HG03280 (cell line): ENCODE measurements at regions not wholly inside any gene's neighbourhood (a gene's known extent, or its start where the extent isn't known, plus 50 kb on each side); places are given as distances from the start of the nearest gene placed in this dataset.

ENCODE experiments used
- ATAC-seq: cut with Tn5 transposase; IDR thresholded peaks from one replicate; pipeline ENCODE4 v1.9.1; 2021; ENCODE audit warnings: mild to moderate bottlenecking, moderate library complexity; ENCODE audit not compliant: unreplicated experiment

DNA sequence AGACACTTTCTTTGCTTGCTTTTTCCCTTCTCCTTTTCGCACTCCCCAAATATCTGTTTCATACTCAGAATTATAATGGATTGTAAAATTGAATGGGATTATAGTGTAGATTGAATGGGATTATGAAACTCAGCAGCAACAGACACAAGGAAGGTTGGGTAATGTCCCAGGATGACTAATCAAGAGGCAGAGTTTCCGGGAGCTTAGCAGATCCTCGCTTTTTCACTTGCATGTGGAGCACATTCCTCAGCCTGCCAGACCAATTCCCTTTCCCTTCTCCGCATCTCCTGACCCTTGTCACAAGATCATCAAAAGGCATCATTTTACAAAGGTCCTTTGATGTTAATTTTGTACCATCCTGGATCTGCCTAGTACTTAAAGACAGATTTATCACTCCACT is 55.1 kb upstream of the SLC1A1 start:
- ATAC-seq: no peak

DNA sequence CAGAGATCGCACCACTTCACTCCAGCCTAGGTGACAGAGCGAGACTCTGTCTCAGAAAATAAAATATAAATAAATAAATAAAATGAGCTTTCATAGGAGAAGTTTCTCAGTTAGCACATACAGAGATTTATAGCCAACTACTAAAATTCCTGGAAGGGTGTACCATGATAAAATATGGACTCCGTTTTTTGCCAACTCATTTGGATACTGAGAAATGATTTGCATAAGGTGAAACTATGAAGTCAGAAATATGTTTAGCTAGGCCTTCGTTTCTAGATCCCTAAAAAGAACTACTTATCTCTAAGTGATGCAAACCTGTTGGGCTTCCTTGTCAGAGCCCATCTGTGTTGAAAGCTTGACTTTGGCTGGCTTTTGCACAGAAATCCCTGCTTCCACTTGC is 56.9 kb upstream of the SLC1A1 start:
- ATAC-seq: no peak

DNA sequence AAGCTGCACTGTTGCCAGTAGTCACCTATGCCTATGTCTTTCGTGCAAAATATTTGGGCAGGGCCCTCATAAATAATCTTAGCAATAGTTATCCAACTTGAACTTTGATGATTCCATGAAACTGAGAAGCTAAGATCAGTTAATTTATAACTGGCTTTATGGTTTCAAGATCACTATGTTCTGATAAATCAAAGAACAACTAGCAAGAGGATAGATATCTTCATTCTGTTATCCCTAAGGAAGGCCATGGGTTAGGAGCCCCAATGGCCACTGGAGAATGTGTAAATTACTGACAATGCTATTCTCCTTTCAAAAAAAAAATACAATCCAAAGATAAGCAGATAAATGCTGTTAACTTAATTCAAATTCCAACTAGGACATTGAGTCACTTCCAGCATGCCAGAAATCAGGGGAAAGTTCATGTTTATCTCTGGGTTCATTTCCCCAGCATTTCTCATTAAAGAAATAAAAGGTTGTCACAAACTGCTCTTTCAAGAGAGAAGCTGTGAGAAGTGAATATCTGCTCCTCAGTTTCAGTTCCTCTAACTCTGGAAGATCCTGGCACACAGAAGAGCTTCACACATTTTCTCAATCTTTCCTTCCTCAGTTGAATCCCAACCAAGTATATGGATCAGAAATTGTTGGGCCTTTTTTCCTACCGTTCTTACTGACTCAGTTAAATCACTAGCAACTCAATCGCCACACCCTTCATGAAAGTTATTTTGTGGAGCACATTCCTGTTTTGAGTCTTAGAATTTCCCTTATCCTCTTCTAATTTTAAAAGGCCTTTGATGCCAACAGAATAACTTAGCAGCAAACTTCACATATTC is 59.6 kb upstream of the SLC1A1 start:
- ATAC-seq: no peak

DNA sequence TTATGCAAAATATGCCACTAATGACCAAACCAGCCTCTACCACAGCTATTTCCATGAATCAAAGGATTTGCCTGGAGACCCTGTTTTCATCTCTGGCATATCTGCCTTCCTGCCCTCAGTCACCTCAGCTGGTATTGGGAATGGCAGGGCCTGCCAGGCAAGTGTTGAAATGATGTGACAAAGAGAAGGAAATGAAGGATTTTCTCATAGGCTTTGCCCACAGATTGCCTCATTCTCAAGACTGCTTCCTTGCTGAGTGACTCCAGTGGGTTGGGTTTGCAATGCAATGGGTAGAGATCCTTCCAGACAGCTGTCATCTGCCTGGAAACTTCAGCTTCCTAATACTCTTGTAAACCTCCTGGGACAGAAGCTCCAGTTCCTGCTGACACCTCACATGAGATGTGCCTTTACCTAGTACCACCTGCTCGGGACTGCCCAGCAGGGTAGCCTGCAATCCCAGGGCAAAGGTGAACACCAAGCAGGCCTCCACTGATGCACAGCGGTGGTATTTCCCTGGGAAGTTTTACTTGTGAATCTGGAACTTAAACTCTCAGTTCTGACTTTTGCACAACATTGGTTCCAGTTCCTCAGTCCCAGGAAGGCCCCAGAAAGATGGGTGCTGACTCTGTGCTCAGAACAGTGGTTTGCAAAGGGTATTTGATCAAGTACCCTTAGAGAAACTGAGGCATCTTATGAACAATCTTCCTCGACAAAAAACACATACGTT is 64.8 kb upstream of the SLC1A1 start:
- ATAC-seq: no peak

DNA sequence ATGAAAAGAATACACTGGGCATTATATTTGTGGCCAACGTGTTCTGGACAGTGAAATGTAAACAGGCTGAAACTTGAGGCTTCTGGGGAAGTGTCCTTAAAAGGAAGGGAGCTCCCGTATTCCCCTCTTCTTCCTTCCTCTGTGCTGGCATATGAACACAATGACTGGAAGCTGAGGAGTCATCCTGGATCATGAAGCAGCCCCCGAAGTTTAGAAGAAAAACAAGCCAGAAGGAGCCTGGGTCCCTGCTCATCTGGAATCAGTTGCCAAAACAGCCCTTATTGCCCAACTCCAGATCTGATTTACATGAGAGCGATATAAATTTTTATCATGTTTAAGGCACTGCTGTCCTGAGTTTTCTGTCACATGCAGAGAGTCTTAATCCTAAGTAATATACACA is 65.4 kb upstream of the SLC1A1 start:
- ATAC-seq: no peak

DNA sequence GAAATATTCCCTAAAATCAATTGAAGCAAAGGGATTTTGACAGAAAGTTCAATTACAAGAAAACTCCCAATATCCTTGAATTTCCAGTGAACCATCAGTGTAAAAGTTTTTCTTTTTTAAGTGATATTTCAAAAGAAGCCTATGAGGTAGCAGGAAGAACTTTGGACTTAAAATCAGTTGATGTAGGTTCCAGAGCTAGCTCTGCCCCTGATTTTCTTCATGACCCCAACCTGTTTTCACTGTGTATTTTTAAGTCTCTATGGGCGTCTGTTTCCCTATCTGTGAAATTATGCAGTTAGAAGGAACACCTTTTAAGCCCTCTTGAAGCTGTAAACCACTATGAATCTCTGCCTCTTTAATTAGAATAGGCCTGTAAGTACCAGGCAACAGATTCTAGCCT is 66.2 kb upstream of the SLC1A1 start:
- no peak for ATAC-seq

DNA sequence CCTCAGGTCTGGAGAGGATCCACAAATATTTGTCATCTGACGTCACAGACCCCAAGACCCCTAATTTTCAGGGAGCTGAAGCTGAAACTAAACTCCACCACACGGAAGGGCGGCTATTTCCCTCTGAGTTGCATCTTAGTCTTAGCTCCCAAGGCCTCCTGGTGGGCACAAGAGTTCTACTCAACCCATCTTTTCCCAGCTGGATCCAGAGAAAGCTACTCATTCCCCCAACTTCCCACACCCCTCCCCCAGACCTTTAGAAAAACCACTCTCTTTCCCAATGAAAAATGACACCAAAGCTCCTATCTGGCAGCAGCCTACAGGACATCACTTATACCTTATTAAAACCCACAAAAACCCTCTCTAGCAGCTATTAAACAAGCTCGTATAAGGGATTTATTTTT is 67.1 kb upstream of the SLC1A1 start:
- no peak for ATAC-seq

DNA sequence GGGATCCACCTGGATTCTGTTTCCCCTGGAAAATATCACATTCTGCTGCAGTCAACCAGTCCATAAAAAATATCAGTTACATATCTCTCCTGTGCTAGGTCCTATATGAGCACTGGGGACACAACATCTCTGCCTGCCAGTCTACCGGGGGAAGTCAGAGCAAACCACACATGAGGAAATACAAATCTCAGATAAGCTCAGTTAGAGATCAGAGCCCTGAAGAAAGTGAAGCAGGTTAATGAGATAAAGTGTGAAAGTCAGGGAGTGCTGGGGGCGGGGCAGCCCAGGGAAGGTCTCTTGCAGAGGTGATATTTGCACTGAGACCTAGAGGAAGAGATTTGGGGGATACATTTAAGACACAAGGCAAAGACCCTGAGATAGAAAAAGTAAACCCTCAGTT is 67.8 kb upstream of the SLC1A1 start:
- no peak for ATAC-seq

DNA sequence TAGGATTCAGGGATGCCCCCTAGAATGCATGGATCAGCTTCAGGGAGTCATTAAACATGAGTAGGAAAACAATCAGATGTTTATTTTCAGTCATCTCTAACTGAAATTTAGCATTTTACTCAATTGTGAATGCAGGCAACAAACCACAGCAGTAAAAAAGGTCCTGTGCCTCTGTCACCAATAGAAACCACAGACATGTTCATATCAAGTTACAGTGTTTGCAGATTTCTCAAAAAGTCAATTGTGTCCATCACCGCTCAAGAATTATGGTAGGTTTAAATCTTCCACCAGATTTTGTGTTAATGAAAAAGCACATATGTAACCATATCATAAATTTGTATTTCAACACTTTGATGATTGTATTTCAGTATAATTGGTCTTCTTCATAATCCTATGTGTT is 68.4 kb upstream of the SLC1A1 start:
- ATAC-seq: no peak

DNA sequence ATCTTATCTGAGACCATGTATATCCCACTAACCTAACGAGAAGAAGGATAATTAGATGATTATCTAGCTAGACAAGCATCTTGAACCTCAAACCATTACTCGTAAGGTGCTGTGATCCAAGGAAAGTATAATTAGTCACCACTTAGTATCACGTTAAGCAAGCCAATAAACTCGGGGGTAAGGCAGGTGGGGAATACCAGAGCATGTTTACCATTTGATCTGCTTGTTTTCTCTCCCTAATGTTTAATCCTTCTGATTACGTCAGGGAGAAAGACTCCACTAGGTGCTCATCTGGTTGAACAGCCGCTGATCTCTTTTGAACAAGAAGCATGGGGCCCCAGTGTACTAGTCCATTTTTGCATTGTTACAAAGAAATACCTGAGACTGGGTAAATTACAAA is 69.9 kb upstream of the SLC1A1 start:
- ATAC-seq: no peak

DNA sequence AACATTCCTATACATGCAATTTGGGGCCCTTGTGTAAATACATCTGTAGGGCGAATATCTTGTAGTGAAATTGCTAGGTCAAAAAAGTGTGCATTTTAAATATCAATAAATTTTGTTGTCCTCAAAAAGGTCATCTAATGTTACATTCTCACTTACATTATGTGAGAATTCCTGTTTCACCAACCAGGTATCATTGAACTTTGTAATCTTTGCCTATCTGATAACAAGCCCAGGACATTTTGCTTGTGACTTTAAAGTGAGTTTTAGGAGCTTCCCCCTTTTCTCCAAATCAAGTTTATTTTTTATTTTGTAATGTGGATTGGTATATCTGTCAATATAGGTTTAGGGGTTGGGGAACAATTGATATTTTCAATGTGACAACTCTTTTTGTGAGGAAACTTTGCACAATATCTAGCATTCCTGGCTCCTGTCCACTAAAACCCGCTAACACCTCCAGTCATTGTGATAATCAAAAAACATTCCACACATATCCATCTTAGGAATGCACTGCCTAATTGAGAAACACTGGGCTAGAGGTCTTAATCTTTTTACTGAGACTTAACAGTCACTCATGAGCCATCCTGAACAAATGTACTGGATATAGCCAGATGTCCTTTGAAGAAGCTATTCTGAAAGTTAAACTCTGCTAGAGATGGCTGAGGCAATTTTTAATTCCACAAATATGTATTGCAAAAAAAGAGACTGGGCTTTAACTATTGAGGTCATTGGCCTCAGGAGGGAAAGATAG is 72.5 kb upstream of the SLC1A1 start:
- no peak for ATAC-seq

DNA sequence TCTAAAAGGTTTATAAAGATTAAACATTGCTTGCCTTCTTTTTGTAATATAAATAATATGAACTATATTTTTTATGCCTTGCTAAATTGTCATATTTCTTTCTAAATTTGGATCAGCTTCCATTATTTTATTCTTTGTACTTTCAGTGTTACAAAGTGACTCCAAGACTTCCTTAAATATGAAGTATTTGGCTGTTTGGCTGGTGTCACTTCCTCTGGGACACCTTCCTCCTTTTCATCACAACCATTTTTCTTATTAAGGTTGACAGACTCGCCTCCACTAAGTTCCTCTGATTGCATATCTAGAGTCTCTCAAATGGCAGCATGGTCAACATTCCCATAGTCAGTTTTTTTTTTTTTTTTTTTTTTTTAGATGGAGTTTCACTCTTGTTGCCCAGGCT is 73.8 kb upstream of the SLC1A1 start:
- no peak for ATAC-seq

DNA sequence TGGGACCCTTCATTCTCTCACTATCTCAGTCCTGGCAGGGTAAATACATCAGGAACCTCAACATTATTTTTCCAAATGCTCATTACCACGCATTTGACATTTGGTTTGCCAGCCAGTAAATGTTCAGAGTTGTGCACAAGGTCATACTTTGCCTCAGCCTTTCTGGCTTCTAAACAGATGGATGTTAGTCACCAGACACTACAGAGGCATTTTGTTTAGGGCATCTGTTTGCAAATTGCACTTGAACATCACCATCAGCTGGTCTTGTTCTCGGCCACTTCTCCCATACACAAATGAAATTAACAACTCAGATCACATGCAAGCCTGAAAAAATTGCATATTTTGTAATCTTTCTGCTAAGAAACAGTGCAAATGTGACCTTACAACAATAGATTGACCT is 75.0 kb upstream of the SLC1A1 start:
- ATAC-seq: no peak

DNA sequence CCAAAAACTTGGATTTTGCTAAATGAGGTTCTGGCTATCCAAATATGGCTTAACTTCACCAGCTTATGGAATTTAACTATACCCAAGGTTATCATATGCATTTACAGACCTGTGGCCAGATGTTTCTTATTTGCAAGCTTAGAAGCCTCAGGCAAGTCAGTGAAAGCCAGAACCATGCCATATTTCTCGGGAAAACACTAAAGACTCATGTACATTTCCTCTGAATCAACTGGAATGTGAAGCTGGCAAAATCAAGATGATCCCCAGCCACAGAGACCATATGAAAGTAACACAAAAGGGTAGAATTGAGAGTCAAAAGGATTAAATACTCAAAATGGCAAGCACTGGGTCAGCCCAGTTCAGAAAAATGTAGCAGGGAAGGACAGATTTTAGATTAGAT is 76.4 kb upstream of the SLC1A1 start:
- ATAC-seq: no peak

DNA sequence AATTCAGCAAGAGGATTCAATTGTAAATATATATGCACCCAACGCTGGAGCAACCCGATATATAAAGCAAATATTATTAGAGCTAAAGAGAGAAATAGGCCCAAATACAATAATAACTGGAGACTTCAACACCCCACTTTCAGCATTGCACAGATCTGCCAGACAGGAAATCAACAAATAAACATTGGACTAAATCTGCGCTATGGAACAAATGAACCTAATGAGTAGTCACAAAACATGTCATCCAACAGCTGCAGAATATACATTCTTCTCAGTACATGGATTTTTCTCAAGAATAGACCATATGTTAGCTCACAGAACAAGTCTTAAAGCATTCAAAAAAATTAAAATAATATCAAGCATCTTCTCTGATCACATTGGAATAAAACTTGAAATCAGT is 86.1 kb upstream of the SLC1A1 start:
- ATAC-seq: no peak

DNA sequence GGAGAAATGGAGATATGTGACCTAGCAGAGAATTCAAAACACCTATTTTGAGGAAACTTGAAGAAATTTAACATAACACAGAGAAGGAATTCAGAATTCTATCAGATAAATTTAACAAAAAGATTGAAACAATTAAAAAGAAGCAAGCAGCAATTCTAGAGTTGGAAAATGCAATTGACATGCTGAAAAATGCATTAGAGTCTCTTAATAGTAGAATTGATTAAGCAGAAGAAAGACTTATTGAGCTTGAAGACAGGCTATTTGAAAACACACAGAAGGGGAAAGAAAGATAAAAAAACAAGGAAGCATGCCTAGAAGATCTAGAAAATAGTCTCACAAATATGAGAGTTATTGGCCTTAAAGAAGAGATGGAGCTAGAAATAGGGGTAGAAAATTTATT is 87.8 kb upstream of the SLC1A1 start:
- no peak for ATAC-seq

DNA sequence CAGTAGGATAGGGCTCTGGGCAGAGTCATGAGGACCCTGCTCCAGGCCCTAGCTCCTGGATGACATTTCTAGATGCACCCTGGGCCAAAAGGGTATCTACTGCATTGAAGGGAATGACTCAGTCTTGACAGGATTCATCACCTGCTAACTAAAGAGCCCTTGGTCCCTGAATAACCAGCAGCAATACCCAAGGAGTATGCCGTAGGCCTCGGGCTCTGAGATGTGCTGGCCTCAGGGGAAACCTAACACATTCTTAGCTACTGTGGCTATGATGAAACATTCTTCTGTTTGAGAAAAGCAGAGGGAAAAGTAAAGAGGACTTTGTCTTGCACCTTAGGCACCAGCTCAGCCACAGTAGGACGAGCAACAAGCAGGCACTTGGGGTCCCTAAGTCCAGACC is 89.5 kb upstream of the SLC1A1 start:
- ATAC-seq: no peak

DNA sequence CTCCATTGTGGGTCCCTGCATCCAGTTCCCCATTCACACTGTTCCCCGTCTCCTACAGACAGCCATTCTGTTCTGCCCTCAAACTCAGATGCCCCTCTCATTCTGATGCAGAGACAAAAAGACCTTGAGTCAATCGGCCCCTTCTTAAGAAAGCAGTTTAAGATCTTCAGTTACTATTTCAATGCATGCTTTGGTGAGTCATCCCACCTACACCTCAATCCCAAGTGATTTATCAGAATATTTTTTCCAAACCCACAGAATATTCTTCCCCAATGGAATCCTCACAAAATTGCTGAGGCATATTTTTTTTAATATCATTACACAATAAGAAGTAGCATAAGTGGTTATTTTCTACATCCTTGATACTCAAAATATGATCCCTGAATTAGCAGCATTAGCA is 92.4 kb upstream of the SLC1A1 start:
- ATAC-seq: no peak

DNA sequence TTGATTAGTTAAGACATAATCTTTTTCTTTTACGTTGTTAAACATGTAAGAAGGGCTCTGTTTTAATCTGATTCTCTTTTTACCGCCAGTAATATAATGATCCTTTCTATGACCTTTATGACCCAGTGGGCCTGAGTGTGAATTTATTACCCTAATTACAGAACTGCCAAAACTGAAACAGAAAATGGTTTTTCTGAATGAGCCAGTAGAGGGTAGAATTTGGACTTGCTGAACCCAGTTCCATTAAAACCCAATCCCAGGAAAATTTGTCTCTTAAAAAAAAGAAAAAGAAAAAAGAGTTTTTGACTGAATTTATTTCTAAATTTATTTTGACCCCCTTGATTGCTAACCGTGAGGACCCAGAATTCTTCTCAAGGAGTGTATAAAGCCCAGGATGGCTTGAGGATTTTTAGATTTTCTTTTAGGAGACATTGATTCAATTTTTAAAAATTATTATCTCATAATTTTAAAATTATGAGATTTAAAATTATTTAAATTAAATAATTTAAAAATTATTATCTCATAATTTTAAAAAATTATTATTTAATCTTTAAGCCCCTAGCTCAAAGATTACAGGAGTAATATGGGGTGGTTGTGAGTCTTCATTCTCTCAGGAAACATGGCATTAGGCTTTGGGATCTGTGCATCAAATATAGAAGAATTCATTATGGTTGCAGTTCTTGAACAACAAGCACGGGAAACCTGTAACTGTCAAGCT is 94.1 kb upstream of the GLIS3 start:
- ATAC-seq: no peak

DNA sequence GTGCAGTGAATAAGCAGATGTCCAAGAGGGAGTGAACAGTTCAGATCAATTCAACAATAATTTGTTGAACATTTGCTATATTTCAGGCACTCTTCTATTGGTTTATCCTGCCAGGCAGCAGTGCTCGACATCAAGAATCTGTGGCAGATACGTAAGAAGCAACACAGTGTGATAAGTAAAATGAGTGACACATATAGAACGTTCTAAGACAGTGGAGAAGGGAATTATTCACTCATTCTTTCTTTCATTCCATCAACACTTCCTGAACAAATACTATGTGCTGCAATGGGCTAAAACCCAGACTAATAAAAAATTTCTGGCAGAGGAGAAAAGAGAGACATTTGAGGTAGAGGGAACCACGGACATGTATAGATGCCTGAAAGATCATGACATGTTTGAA is 89.9 kb upstream of the GLIS3 start:
- no peak for ATAC-seq

DNA sequence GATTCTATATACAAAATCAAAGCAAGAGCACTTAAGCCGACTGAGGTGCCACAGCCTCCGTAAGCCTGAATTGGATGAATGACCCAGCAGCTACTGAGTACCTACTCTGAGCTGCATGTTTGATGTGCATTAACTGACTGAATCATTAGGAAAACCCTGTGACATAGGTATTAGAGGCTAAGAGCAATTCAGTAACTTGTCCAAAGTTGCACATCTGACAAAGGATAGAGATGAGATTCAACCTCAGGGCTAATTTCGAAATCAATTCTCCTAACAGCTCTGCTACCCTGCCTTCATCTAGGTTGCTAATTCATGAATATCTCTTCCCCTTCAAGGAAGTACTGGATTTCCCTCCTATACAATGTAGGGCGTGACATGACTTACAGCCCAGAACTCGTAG is 89.1 kb upstream of the GLIS3 start:
- ATAC-seq: no peak
